Kidney epithelial cell (primary cell): ENCODE measurements at regions not wholly inside any gene's neighbourhood (a gene's known extent, or its start where the extent isn't known, plus 50 kb on each side); places are given as distances from the start of the nearest gene placed in this dataset.

ENCODE experiments used
- DNase-seq: peaks from one replicate; pipeline ENCODE4 v3.0.0-alpha.2; 2010; ENCODE audit warnings: low read depth
- H3K27me3 ChIP-seq: 2 replicates; pipeline ENCODE4 v1.6.0; 2011; ENCODE audit warnings: low read length; ENCODE audit not compliant: control insufficient read depth, insufficient read depth
- H3K36me3 ChIP-seq: 2 replicates; pipeline ENCODE4 v1.5.1; 2011; ENCODE audit warnings: low read length; ENCODE audit not compliant: control insufficient read depth, insufficient read depth
- H3K4me3 ChIP-seq: 2 replicates; pipeline ENCODE4 v1.5.1; 2011; ENCODE audit warnings: low read depth, mild to moderate bottlenecking, control low read depth, low read length
- CTCF ChIP-seq: IDR thresholded peaks from 2 replicates; pipeline ENCODE4 v1.5.1; 2011; ENCODE audit warnings: mild to moderate bottlenecking, moderate library complexity, low read length, control low read depth, inconsistent platforms; ENCODE audit not compliant: insufficient read depth, poor library complexity, severe bottlenecking

GRCh38 chr14:53236708-53237107 is 83.6 kb upstream of the DDHD1 start:
- H3K27me3 ChIP-seq, result no peaks in the 10 kb centered on the region
- DNase-seq, result no peak
- TF ChIP-seq CTCF, result no peak
- H3K36me3 ChIP-seq, result no peaks in the 10 kb centered on the region
- H3K4me3 ChIP-seq, result no peak overlapping the region

GRCh38 chr14:53231171-53231570 is 78.0 kb upstream of the DDHD1 start:
- no peak for DNase-seq
- Histone ChIP-seq H3K4me3 (no peak overlapping the region), H3K36me3 (no peaks in the 10 kb centered on the region), H3K27me3 (no peaks in the 10 kb centered on the region)
- TF ChIP-seq CTCF, result no peak

GRCh38 chr14:53228966-53229365 is 75.8 kb upstream of the DDHD1 start:
- DNase-seq, result no peak
- TF ChIP-seq CTCF, result no peak
- H3K27me3 ChIP-seq, result no peaks in the 10 kb centered on the region
- H3K4me3 ChIP-seq, result no peak overlapping the region
- no peaks in the 10 kb centered on the region for H3K36me3 ChIP-seq

- H3K4me3 ChIP-seq, result no peak overlapping the region
- DNase-seq, result no peak
Observed at GRCh38 chr14:53227154-53227718, 74.1 kb upstream of the DDHD1 start.

GRCh38 chr14:53226553-53226952 is 73.4 kb upstream of the DDHD1 start:
- no peak for DNase-seq
- H3K27me3 ChIP-seq, result no peaks in the 10 kb centered on the region
- no peak overlapping the region for H3K4me3 ChIP-seq
- TF ChIP-seq CTCF, result no peak
- H3K36me3 ChIP-seq, result no peaks in the 10 kb centered on the region

More at GRCh38 chr14:53227154-53227718, 74.1 kb upstream of the DDHD1 start:
- H3K36me3 ChIP-seq, result no peaks in the 10 kb centered on the region
- no peak for TF ChIP-seq CTCF
- H3K27me3 ChIP-seq, result no peaks in the 10 kb centered on the region

- TF ChIP-seq CTCF, result no peak
- H3K36me3 ChIP-seq, result no peaks in the 10 kb centered on the region
Observed at GRCh38 chr14:53220914-53221313, 67.8 kb upstream of the DDHD1 start.

More at GRCh38 chr14:53220914-53221313, 67.8 kb upstream of the DDHD1 start:
- DNase-seq, result no peak
- Histone ChIP-seq H3K4me3 (no peak overlapping the region), H3K27me3 (no peaks in the 10 kb centered on the region)
